Heart left ventricle (tissue), 16 donors: ENCODE measurements at regions not wholly inside any gene's neighbourhood (a gene's known extent, or its start where the extent isn't known, plus 50 kb on each side); places are given as distances from the start of the nearest gene placed in this dataset.
"Not testable (repeated sequence)": the region's sequence is repeated elsewhere in the genome, so short reads cannot be mapped to it uniquely, and the experiment has no call there.

ENCODE experiments used
- ATAC-seq, 4 donors: fragments of 200-7000 bp; cut with Tn5 transposase; one replicate each; pipeline ENCODE4 v1.9.1; 2020 to 2022; ENCODE audit warnings: moderate library complexity in 4 of 4, mild to moderate bottlenecking in 3 of 4, moderate number of reproducible peaks in 1 of 4
- DNase-seq, 5 donors: peaks; one replicate each; pipeline ENCODE4 v3.0.0-alpha.2; 2020
- H3K27ac ChIP-seq, 12 donors: fragments of 200-600 bp; sonication (generic) in 4 of 12; one replicate each; pipeline versions ENCODE4 v1.5.0 to v1.8.0; 2016 to 2022; ENCODE audit warnings: mild to moderate bottlenecking in 2 of 12
- H3K27me3 ChIP-seq, 9 donors: fragments of 200-600 bp; sonication (generic) in 2 of 9; one replicate each; pipeline versions ENCODE4 v1.5.1 to v1.8.0; 2016 to 2022; ENCODE audit warnings: mild to moderate bottlenecking in 3 of 9
- H3K36me3 ChIP-seq, 9 donors: fragments of 200-600 bp; sonication (generic) in 2 of 9; one replicate each; pipeline versions ENCODE4 v1.5.0 to v1.8.0; 2018 to 2022; ENCODE audit warnings: mild to moderate bottlenecking in 2 of 9
- H3K4me1 ChIP-seq, 12 donors: fragments of 200-600 bp; sonication (generic) in 4 of 12; one replicate each; pipeline versions ENCODE4 v1.5.0 to v1.8.0; 2016 to 2022; ENCODE audit warnings: mild to moderate bottlenecking in 3 of 12
- H3K4me3 ChIP-seq, 12 donors: fragments of 200-600 bp; sonication (generic) in 4 of 12; one replicate each; pipeline versions ENCODE4 v1.5.0 to v1.8.0; 2017 to 2022; ENCODE audit warnings: mild to moderate bottlenecking in 9 of 12, moderate library complexity in 4 of 12
- H3K9me3 ChIP-seq, 12 donors: fragments of 200-600 bp; sonication (generic) in 4 of 12; one replicate each; pipeline versions ENCODE4 v1.5.0 to v1.8.0; 2016 to 2022; ENCODE audit warnings: mild to moderate bottlenecking in 1 of 12
- CTCF ChIP-seq, 12 donors: fragments of 200-600 bp; sonication (generic) in 4 of 12; IDR thresholded peaks; one replicate each; pipeline versions ENCODE4 v1.5.0 to v1.8.0; 2018 to 2022; ENCODE audit warnings: antibody characterized with exemption in 12 of 12, mild to moderate bottlenecking in 5 of 12
- POLR2A ChIP-seq, 2 donors: fragments of 450-650 bp; IDR thresholded peaks; one replicate each; pipeline ENCODE4 v1.6.1; 2017; ENCODE audit warnings: antibody characterized with exemption in 2 of 2, mild to moderate bottlenecking in 2 of 2, moderate library complexity in 2 of 2
- WGBS, 4 donors: extraction: QIAGEN DNeasy Blood & Tissue Kit in 2 of 4; methylation state at CpG; one replicate each; pipeline versions ENCODE4 v1.1.5 to v1.1.7; 2013 to 2018; 5-methylcytosine and 5-hydroxymethylcytosine counted together
- intact Hi-C, 10 donors: fragments of 100-400 bp; cut with DNase I; formaldehyde crosslinking; loops; one replicate each; pipeline versions ENCODE4 v1.11.1 to v1.14.2; 2022
- donor health status: ischemic (EF 13 %, LVEDD 7.1; RV severe dilation, severe dysfunction).
- donor health status: healthy with polysubstance abuse.
- donor health status: DM: no; HTN: yes; CAD: no.
- donor health status: DM: no; HTN: no; CAD: no.
- donor health status: ischemic (EF 25% LVEDD 6.9; RV normal size, moderate dysfunction).
- donor health status: ischemic (EF 25% LVEDD 5.7; RV mildly dilated, moderate dysfunction).
- donor health status: healthy.
- donor health status: DM: yes; HTN: yes; CAD: no.
- donor health status: ischemic (EF 35%, LVEDD 5.7; RV mildly dilated, moderate dysfunction).
- donor health status: nonischemic (EF 11% LVEDD 7.7; RV severe dilation, severe dysfunction).
- donor health status: DM: yes; HTN: yes; CAD: no.
- donor health status: PGD.
- donor health status: ischemic (EF 29% LVEDD 5.4; RV normal size, mild dysfunction).
- donor health status: nonischemic (EF 23%, LVEDD 6.1; RV moderate dilation, normal function).

- ATAC-seq, result no peak
- Histone ChIP-seq H3K36me3 (no peaks in the 10 kb centered on the region), H3K27ac (no peak overlapping the region), H3K9me3 (peaks cover 0 to 10% (median 0%) of the 10 kb centered on the region in 12 donors), H3K27me3 (no peaks in the 10 kb centered on the region), H3K4me3 (no peak overlapping the region), H3K4me1 (no peaks in the 10 kb centered on the region)
- no peak for DNase-seq
- intact Hi-C loops, result no loop called here
- 88 to 92% (median 90%) methylated on average over 2 of the region's 2 CpGs for WGBS, 4 donors
- TF ChIP-seq CTCF (IDR thresholded peaks at IDR 0.05), result no peak
- TF ChIP-seq POLR2A (IDR thresholded peaks at IDR 0.05), result no peak
Observed at GRCh38 chr2:144912206-144912605, 392.3 kb upstream of the ZEB2 start.

DNA sequence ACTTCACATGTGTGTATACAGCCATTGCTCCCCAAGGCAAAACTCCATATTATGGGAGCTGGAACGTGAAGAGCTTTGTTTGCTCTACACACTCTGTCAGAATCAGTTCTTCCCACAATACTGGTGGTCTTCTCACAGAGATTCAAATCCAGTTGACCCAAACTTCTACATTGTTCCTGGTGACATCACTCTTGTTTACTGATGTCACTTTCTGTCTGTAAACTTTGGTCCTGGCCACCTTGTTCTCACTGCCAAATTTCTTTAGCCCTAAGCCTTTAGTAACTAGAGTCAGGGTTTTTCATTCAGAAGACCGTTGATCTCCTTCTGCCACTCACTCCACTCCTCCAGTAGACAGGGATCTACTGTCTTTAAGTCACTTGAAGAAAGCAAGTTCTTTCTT, 386.0 kb upstream of the ZEB2 start:
- no peaks in the 10 kb centered on the region for H3K4me1 ChIP-seq
- DNase-seq, result no peak

DNA sequence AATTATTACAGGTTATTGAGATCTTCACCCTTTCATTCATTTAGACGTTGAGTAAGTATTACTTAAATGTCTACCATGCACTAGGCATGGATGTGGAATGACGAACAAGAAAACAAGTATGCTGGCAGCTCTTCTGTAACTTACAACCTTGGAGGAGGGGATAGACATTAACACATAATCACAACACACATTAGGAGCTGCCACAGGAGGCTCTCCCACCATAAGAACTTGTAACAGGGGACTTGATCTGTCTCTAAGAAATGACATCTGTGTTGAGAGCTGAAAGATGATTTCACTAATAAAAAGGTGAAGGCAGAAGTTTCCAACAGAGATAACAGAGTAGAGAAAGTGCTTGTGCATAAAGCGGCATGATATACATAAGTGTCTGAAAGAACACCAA, 384.7 kb upstream of the ZEB2 start:
- WGBS, 4 donors, result 86 to 94% (median 91%) methylated on average over 3 of the region's 3 CpGs
- no peak overlapping the region for H3K27ac ChIP-seq
- no peak for DNase-seq
- peaks cover 0 to 5% (median 0%) of the 10 kb centered on the region in 12 donors for H3K9me3 ChIP-seq
- ATAC-seq, result no peak
- TF ChIP-seq CTCF (IDR thresholded peaks at IDR 0.05), result no peak
- no peak for TF ChIP-seq POLR2A (IDR thresholded peaks at IDR 0.05)
- intact Hi-C loops, result no loop called here
- no peak overlapping the region for H3K4me3 ChIP-seq
- no peaks in the 10 kb centered on the region for H3K4me1 ChIP-seq
- no peaks in the 10 kb centered on the region for H3K27me3 ChIP-seq
- no peaks in the 10 kb centered on the region for H3K36me3 ChIP-seq

More for the DNA sequence above, 386.0 kb upstream of the ZEB2 start:
- TF ChIP-seq CTCF (IDR thresholded peaks at IDR 0.05) (no peak), POLR2A (IDR thresholded peaks at IDR 0.05) (no peak)
- Histone ChIP-seq H3K27ac (no peak overlapping the region), H3K27me3 (no peaks in the 10 kb centered on the region), H3K36me3 (no peaks in the 10 kb centered on the region), H3K4me3 (no peak overlapping the region), H3K9me3 (peaks cover 0 to 5% (median 0%) of the 10 kb centered on the region in 12 donors)
- WGBS, 4 donors, result 82 to 91% (median 85%) methylated on average over 2 of the region's 2 CpGs
- intact Hi-C loops, result no loop called here
- no peak for ATAC-seq

DNA sequence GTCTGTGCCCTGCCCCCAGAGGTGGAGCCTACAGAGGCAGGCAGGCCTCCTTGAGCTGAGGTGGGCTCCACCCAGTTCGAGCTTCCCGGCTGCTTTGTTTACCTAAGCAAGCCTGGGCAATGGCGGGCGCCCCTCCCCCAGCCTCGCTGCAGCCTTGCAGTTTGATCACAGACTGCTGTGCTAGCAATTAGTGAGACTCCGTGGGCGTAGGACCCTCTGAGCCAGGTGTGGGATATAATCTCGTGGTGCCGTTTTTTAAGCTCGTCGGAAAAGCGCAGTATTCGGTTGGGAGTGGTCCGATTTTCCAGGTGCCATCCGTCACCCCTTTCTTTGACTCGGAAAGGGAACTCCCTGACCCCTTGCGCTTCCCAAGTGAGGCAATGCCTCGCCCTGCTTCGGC, 383.1 kb upstream of the ZEB2 start:
- H3K4me1 ChIP-seq, intact Hi-C loops, ATAC-seq, DNase-seq, H3K27ac ChIP-seq, H3K27me3 ChIP-seq, H3K36me3 ChIP-seq, H3K4me3 ChIP-seq, H3K9me3 ChIP-seq: not testable (repeated sequence)
- 83 to 96% (median 89%) methylated on average over 14 to 18 of the region's 19 CpGs for WGBS, 4 donors

DNA sequence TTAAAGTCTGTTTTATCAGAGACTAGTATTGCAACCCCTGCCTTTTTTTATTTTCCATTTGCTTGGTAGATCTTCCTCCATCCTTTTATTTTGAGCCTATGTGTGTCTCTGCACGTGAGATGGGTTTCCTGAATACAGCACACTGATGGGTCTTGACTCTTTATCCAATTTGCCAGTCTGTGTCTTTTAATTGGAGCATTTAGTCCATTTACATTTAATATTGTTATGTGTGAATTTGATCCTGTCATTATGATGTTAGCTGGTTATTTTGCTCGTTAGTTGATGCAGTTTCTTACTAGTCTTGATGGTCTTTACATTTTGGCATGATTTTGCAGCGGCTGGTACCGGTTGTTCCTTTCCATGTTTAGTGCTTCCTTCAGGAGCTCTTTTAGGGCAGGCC, 381.5 kb upstream of the ZEB2 start:
- DNase-seq, ATAC-seq, H3K4me3 ChIP-seq, H3K27me3 ChIP-seq, H3K27ac ChIP-seq, H3K9me3 ChIP-seq, intact Hi-C loops, H3K4me1 ChIP-seq, H3K36me3 ChIP-seq: not testable (repeated sequence)
- 51 to 83% (median 70%) methylated on average over 3 to 4 of the region's 4 CpGs for WGBS, 4 donors
